GM19324 (cell line): ENCODE measurements at regions not wholly inside any gene's neighbourhood (a gene's known extent, or its start where the extent isn't known, plus 50 kb on each side); places are given as distances from the start of the nearest gene placed in this dataset.

Experiments
- ATAC-seq: cut with Tn5 transposase; IDR thresholded peaks from one replicate; pipeline ENCODE4 v1.9.1; 2021; ENCODE audit warnings: mild to moderate bottlenecking, moderate library complexity; ENCODE audit not compliant: unreplicated experiment, low FRiP score

DNA sequence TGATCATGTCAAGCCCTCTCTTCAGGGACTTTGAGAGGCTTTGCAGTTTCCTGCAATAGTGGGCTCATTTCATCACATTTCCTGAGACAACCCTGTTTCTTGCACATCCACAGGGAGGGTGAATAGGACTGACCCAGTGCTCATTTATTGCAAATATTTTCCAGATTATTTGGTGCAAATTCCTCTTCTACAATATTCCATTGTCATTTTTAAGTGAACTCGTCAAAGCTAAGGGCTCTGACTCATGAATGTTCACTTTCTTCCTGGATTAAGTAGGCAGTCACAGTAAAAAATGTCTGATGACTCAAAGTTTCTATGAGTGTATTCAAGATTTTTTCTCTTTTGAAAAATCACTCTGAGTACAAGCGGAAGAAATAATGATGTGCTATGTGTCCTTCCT lies 225.5 kb upstream of the GALNT5 start:
- no peak for ATAC-seq

GRCh38 chr2:157036726-157037125 lies 220.8 kb upstream of the GALNT5 start:
- no peak for ATAC-seq

- no peak for ATAC-seq
Measured at GRCh38 chr2:157043786-157044185, 213.7 kb upstream of the GALNT5 start.

GRCh38 chr2:157046396-157046795 lies 211.1 kb upstream of the GALNT5 start:
- ATAC-seq: peak; percentile 54

GRCh38 chr2:157052685-157053224 lies 204.8 kb upstream of the GALNT5 start:
- ATAC-seq: peak; percentile 58

- ATAC-seq: no peak
Measured at GRCh38 chr2:157053876-157054275, 203.6 kb upstream of the GALNT5 start.

DNA sequence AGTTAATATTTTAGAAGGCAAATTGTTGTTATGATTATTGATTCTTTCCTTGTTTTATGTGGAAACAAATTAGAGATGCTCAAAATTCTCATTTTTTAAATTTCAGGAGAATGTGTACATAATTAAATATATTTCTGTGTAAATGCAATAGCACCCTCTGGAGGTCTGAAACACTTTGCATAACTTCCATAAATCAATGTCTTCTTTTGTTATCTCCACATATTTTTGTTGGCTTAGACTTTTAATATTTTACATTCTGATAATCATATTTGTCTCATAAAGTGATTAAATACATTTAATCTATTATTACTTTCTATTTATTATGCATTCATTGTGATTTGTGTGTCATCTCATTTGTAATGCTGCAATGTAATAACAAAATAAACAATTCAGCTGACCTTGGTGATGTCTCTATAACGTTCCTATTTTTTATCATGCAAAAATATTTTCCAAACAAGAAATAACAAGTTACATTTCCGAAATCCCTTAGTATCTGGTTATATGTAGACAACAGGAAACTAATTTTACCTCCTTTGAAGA lies 201.8 kb upstream of the GALNT5 start:
- no peak for ATAC-seq

DNA sequence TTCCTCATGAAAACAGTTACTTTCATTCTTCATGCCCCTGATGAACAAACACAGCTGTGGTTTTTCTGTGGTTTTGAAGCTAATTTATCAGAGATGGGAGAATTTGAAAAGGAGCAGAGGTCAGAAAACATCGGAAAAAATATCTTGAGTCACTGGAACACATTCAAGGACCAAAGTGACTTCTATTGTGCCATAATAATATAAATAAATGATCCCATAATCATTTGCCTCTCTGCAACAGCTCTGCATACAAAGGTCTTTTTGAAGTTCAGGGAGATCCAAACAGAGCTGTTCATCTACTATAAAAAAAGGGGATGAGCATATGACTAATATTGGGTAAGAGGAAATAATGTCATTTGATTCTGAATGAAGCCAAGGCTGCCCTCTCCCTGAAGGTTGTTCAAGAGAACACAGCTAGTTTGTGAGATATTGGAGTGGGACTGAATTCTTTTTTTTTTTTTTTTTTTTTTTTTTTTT lies 201.3 kb upstream of the GALNT5 start:
- ATAC-seq: no peak

DNA sequence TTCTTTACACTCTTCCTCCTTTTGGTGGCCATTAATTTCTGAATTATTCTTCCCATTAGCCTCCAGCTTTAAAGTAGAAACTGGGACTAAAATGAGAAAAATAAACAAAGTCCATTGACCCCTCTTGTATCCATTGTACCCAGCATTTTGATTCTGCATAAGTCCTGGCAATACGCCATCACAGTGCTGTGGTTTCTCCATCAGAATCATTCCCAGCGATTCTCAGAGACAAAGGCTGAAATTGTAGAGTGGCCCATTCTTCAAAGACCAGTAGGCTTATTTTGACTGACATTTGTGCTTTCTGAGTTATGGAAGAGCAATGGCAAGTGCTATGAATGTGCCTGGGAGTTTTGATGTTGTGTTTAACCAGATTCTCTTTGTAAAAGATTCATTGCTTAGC lies 199.3 kb upstream of the GALNT5 start:
- ATAC-seq: no peak

GRCh38 chr2:157059036-157059435 lies 198.5 kb upstream of the GALNT5 start:
- ATAC-seq: no peak

GRCh38 chr2:157061799-157062198 lies 195.7 kb upstream of the GALNT5 start:
- ATAC-seq: peak; percentile 86

GRCh38 chr2:157067562-157067961 lies 189.9 kb upstream of the GALNT5 start:
- no peak for ATAC-seq

- no peak for ATAC-seq
Measured at GRCh38 chr2:157068237-157068636, 189.3 kb upstream of the GALNT5 start.

DNA sequence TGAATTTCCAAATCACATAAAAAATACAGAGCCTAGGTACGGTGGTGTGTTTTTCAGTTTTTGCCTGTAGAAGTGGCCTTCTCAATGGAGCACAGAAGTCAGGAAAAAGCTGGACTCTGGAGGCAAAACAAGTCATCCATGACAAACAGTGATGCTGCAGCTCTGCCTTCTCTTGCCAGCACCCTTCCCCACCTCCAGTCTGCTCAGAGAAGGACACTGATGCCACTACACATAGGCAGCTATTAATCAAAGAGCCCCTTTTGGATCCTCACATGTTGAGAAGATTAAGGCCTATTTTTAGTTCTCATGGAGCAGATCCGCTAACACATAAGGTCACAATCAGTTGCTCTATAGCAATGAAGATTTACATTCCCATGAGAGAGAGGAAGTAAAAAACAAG lies 181.6 kb upstream of the GALNT5 start:
- no peak for ATAC-seq

GRCh38 chr2:157076526-157077161 lies 180.9 kb upstream of the GALNT5 start:
- ATAC-seq: no peak

GRCh38 chr2:157077753-157078350 lies 179.7 kb upstream of the GALNT5 start:
- ATAC-seq: no peak

GRCh38 chr2:157082950-157083349 lies 174.6 kb upstream of the GALNT5 start:
- ATAC-seq: no peak

GRCh38 chr2:157085522-157085921 lies 172.0 kb upstream of the GALNT5 start:
- no peak for ATAC-seq

- ATAC-seq: no peak
Measured at GRCh38 chr2:157087373-157088002, 170.0 kb upstream of the GALNT5 start.

DNA sequence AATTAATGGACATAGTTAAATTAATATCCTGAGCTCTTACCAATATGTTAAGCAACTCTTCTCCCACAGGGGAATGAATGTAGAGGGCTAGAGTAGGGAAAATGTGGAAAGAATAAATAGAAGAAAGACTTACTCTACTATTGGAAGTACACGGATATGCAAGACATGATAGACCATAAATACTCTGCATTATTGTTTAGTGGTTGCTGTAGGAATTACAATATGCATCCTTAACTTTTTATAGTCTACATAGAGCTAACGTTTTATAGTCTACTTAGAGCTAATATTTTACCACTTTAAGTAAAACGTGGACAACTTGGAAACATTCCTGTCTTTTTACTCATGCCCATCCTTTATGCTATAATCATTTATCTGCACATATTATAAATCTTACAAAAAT lies 163.8 kb upstream of the GALNT5 start:
- ATAC-seq: no peak

DNA sequence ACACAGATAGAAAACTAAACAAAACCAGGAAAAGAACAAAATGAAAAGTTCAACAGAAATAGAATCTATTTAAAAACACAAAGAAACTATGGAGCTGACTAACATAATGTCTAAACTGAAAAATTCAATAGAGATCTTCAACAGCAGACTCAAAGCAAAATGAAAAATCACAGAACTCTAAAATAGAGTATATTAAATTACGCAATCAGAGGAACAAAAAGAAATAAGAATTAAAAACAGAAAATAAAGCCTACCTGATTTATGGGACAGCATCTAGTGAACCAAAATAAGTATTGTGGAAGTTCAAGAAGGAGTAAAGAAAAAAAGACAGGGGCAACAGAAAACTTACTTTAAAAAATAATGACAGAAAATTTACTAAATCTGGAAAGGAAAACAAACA lies 152.1 kb upstream of the GALNT5 start:
- no peak for ATAC-seq
